ENCODE measurements at regions not wholly inside any gene's neighbourhood (a gene's known extent, or its start where the extent isn't known, plus 50 kb on each side); places are given as distances from the start of the nearest gene placed in this dataset.

DNA sequence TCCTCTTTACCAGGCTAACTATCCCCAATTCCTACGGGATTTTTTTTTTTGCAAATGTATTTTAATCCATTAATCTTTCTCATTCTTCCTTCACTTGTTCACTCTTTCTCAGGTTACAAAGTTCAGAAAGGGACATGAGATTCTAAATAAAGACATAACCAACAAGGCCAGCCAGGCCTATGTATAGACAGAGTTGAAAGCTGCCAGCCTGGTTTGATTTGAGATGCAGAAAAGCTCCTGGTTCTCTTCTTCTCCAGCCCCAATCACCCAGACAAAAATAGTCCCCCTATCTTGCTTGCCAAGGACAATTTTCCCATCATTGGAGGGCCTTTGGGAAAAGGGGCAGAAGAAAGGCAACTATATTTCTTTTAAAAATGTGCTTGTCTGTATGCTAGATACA, 398.8 kb downstream of the NFIB start:
- Histone ChIP-seq H2AK5ac (ENCODE audit: insufficient read length, low read length) (no peak overlapping the region), H3K27ac (ENCODE audit: insufficient read length, low read depth, low read length) (no peak overlapping the region), H2BK5ac (ENCODE audit: insufficient read length, low read length) (no peak overlapping the region), H2AFZ (ENCODE audit: low read length) (no peak overlapping the region), H3K23ac (ENCODE audit: insufficient read length, low read depth, low read length) (no peak overlapping the region), H3K4me2 (ENCODE audit: insufficient read depth, insufficient read length, low read length) (no peak overlapping the region), H3K4me1 (ENCODE audit: insufficient read depth, low read length) (no peaks in the 10 kb centered on the region), H3K9ac (ENCODE audit: extremely low read depth, insufficient read length, low read length) (no peak overlapping the region), H3K4ac (ENCODE audit: low read depth, low read length) (no peak overlapping the region), H4K20me1 (ENCODE audit: control insufficient read depth, insufficient read depth, insufficient read length) (no peaks in the 10 kb centered on the region), H4K8ac (replicated peaks; ENCODE audit: insufficient read length, low read depth, low read length) (no peak overlapping the region), H2BK12ac (ENCODE audit: insufficient read length, low read depth, low read length) (no peak overlapping the region), H3K23me2 (ENCODE audit: insufficient read length, low read depth, low read length, poor library complexity, severe bottlenecking) (no peaks in the 10 kb centered on the region), H2BK120ac (ENCODE audit: low read depth, low read length, poor library complexity, severe bottlenecking) (no peak overlapping the region), H3K79me1 (ENCODE audit: insufficient read depth, low read depth, low read length, poor library complexity, severe bottlenecking) (no peaks in the 10 kb centered on the region), H2BK20ac (ENCODE audit: low read depth, low read length, poor library complexity, severe bottlenecking) (no peak overlapping the region), H3K56ac (ENCODE audit: insufficient read length, low read depth, low read length) (no peak overlapping the region), H2BK15ac (ENCODE audit: low read depth, low read length) (no peak overlapping the region), H3K79me2 (ENCODE audit: insufficient read depth, low read length) (no peaks in the 10 kb centered on the region), H4K91ac (ENCODE audit: insufficient read length, low read depth, low read length) (no peak overlapping the region), H4K5ac (ENCODE audit: insufficient read length, low read depth, low read length) (no peak overlapping the region), H3K14ac (ENCODE audit: insufficient read depth, low read length) (no peak overlapping the region), H3T11ph (ENCODE audit: low read length) (no peak overlapping the region), H3K18ac (ENCODE audit: insufficient read length, low read depth, low read length) (no peak overlapping the region), H3K27me3 (ENCODE audit: insufficient read depth, low read length) (no peaks in the 10 kb centered on the region), H3K9me3 (ENCODE audit: control insufficient read depth, low read depth, low read length) (no peaks in the 10 kb centered on the region)
- no peak overlapping the region for H3K4me3 Mint-ChIP-seq
- no peaks in the 10 kb centered on the region for H3K27me3 Mint-ChIP-seq (ENCODE audit: low read depth)
- no peaks in the 10 kb centered on the region for H3K4me1 Mint-ChIP-seq
- no CpG with 5 or more reads among the region's 1 CpG for WGBS (ENCODE audit: extremely low coverage, insufficient read length, low lambda C conversion rate)
- H3K9me3 Mint-ChIP-seq, result no peaks in the 10 kb centered on the region
- DNase-seq, result no peak
- no peak overlapping the region for H3K27ac Mint-ChIP-seq
- H3K36me3 Mint-ChIP-seq (ENCODE audit: insufficient read depth in 1 of 3, low read depth in 3 of 3), result no peaks in the 10 kb centered on the region
- TF ChIP-seq, protein P1, sequence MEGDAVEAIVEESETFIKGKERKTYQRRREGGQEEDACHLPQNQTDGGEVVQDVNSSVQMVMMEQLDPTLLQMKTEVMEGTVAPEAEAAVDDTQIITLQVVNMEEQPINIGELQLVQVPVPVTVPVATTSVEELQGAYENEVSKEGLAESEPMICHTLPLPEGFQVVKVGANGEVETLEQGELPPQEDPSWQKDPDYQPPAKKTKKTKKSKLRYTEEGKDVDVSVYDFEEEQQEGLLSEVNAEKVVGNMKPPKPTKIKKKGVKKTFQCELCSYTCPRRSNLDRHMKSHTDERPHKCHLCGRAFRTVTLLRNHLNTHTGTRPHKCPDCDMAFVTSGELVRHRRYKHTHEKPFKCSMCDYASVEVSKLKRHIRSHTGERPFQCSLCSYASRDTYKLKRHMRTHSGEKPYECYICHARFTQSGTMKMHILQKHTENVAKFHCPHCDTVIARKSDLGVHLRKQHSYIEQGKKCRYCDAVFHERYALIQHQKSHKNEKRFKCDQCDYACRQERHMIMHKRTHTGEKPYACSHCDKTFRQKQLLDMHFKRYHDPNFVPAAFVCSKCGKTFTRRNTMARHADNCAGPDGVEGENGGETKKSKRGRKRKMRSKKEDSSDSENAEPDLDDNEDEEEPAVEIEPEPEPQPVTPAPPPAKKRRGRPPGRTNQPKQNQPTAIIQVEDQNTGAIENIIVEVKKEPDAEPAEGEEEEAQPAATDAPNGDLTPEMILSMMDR (conservative IDR thresholded peaks at IDR 0.05), result no peak
